ENCODE measurements at regions not wholly inside any gene's neighbourhood (a gene's known extent, or its start where the extent isn't known, plus 50 kb on each side); places are given as distances from the start of the nearest gene placed in this dataset.
"Not testable (repeated sequence)": the region's sequence is repeated elsewhere in the genome, so short reads cannot be mapped to it uniquely, and the experiment has no call there.

GRCh38 chr2:38483776-38484501 lies 106.9 kb upstream of the ATL2 start:
- no peak for DNase-seq

GRCh38 chr2:38482710-38483109 lies 105.6 kb upstream of the ATL2 start:
- not testable (repeated sequence) for DNase-seq

- DNase-seq, result no peak
Measured at GRCh38 chr2:38480617-38481016, 103.5 kb upstream of the ATL2 start.

DNA sequence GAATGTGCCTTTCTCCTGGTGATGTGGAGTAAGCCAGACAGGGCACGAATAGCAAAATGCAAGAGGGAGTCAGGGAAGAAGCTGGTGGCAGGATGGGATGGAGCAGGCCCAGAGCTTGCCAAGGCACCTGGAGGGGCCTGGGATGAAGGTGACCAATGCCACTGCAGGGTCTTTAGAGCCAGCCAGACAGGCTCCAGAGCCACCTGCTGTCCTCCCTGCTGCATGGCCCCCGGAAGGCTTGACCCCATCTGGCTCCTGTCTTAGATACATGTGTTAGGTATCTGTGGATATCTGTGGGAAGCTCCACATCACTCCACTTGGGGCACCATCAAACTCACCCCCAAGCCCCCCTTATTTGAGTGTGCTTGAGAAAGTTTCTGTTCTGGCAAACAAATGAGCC lies 99.9 kb upstream of the ATL2 start:
- DNase-seq, result no peak

DNA sequence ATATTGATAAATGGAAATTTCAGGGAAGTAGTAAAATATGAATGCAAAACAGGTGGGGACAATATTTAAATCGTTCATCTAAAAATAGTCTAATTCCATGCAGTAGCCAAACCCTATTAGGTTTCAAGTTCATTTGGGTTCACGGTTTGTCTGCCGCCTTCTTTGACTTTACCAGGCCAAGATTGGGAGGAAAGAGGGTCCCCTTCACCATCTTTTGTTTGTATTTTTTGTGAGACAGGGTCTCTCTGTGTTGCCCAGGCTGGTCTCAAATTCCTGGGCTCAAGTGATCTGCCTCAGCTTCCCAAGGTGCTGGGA lies 98.5 kb upstream of the ATL2 start:
- DNase-seq, result no peak

DNA sequence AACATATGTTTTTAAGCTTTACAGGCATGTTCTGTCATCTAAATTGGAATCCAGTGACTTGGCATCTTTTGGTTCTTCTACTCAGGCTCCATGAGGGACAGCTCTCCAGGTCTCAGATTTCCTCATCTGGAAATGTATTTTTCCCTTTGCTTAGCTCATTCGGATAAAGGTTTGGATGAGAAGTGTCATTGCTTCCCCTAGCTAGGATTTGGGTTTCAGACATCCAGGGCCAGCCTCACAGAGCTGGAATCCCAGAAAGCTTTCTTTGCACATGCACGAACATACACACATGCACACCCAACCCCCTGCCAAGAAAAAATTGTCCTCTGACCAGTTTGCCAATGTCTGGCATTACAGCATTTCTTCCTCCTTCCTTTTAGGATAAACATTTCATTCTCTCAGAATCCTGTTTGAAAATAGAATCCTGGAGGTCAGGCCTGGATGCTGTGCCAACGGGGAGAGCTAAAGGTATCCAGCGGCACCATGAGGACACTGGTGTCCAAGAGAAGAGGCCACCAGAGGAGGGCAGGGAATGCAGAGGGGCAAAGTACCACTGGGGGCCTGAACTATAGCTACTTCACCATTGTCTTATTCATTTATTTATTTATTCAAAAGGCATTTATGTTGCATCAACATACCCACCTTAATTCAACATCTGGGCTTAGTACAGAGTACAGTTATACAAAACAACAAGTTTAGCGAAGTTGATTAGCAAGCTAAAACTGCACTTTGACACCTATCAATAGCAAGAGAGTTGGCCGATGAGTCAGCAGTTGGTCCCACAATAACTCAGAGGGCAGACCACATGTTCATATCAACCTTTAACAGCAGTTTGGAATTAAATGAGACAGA lies 97.9 kb upstream of the ATL2 start:
- DNase-seq, result no peak

- no peak for DNase-seq
Measured at GRCh38 chr2:38474021-38474456, 97.0 kb upstream of the ATL2 start.

DNA sequence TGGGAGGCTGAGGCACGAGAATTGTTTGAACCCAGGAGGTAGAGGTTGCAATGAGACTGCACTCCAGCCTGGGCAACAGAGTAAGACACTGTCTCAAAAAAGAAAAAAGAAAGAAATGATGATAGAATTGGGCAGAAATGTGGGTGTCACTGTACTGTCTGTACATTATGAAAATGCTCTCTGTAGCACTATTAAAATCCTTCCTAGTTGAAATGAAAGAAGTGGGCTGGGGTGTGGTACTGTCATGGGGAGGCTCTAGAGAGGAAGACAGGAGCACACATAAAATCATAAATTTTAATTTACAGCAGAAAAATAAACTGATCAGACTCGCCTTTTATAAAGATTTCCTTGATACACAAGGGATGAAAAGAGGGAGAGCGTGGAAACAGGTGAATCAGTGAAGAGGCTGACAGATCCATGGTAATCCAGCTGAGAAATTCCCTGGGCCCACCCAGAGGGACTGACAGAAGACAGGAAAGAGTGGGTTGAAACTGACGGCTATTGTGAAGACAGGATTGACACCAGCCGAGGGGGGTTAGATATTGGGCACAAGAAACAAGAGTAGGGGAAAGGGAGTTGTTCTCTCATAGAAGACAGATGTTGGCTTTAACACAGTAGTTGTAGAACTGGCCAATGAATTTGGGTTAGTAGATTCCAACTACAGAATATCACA lies 96.4 kb upstream of the ATL2 start:
- no peak for DNase-seq

DNA sequence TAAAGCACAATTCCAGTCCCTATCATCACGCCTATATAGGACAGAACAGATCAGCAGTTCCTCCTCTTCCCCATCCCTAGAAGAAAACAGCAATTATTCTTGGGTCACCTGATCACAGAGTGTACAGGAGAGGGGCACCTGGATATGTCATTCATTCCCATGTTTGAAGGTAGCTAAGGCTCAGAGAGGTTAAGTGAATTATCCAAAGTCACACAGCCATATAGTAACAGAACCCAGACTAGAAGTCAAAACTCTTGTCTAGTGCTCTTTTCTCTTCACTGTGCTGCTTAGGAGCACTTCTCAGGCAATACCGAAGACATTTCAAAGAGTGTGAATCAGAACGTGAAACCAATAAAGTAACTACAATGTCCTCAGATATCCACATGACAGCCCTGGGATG lies 93.0 kb upstream of the ATL2 start:
- no peak for DNase-seq

DNA sequence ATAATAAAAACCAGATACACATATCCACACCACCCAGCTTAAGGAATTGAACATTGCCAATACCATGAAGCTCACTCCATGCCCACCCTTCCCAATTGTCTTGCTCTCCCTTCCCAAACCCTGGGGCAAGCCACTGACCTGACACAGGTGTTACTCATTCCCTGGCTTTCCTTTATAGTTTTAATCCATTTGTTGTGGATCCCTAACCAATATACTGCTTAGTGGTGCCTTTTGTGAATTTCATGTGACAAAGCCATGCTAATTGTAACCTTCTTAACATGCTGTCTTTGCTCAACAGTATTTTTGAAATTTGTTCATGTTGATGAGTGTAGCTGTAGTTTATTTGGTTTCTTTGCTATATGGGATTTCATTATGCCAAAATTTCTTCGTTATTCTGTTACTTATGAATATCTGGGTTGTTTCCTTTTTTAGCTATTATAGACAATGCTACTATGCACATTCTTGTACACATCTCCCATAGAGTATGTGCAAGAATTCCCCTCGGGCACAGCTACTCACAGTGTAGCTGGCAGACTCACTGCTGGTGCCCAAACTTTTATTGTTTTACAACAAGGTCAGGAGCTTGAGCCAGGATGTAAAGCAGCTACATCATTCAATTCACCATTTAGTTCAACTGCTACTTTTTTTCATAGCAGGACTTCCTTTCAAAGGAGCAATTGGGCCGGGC lies 90.8 kb upstream of the ATL2 start:
- DNase-seq, result no peak

DNA sequence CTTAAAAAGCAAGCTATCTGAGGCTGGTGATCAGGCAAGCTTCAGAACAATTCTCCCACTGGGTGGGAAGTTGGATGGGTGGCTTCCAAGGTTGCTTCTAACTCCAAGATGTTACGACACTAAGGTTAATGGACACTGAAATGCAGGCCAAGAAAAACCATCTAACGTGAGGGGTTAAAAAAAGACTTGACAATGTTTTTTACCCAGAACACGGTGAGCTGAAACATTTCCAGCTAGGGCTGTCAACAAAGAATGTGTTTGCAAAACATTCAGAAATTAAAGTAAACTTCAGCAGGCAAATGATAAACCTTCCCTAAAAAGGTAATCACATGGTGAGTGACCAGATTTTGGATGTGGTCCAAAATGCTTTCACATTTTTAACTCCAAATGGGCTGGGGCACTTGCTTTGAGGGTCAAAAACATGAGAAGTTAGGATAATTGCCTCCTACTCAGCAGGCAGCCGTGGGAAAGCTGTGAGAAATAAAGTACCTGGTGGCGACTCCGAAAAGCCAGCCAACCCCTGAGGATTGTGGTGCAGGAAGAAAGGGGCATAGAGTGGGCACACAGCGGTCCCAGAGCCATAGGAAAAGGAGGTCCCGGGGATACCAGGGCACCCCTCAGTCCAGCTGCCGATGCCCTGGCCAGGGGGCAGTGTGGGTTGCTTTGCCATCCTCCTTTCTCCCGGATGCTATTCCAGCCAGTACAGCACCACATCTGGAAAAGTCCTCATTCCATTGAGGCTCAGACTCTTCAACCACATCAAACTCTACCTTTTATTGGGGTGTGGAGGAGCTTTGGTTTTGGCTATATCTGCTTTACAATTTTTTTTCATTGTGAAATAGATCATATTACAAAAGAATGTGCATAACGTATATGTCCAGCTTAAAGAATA lies 90.0 kb upstream of the ATL2 start:
- no peak for DNase-seq

GRCh38 chr2:38466409-38466808 lies 89.3 kb upstream of the ATL2 start:
- no peak for DNase-seq

DNA sequence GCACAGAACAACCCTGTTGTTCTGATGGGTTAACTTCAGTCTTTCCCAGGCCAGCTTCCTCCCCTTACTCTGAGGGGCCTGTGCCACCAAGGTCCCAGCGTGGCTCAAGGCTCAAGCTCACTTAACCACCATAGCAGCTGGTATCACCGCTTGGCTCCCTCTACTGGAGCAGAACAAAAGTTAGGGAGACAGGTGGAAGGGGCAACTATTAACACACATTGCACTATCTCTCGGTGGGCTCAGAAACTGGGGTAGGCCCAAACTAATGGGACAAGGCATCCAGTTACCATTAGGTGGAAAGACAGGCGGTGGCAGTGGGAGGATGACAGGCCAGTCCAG lies 88.7 kb upstream of the ATL2 start:
- no peak for DNase-seq

DNA sequence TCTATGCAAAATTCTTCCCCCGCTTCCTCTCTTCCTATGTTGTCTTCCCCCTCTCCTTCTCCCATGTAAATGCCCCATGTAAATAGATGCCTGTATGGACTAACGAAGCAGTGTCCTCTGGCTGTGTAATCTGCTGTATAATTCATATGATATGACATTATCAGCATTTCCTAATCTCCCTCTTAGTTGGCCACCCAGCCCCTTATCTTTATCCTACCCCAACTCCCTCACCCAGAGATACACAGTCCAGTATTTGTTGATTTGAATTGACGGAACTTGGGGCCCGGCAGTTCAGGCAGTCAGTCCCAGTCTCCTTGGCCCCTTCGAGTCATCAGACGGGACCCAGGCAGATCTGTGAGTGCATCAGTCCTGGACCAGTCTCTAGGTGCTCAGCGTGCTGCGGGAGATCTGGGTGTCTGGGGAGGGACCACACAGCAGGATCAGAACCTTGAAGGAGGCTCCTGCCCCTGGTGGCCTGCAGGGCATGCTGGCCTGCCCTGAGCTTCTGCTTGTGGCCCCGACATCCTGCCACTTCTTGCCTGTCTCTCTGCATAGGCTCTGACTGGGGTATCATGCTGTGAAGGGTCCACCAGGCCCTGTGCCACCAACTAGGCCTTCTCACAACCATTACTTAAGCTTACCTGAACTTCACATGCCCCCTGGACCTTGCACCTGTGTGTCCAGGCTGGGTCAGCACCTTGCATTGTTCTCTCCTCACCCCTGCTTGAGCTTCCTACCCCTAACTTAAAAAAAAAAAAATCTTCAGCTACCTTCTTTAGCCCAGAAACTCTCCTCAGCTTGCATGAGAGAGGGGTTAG lies 88.1 kb upstream of the ATL2 start:
- no peak for DNase-seq

DNA sequence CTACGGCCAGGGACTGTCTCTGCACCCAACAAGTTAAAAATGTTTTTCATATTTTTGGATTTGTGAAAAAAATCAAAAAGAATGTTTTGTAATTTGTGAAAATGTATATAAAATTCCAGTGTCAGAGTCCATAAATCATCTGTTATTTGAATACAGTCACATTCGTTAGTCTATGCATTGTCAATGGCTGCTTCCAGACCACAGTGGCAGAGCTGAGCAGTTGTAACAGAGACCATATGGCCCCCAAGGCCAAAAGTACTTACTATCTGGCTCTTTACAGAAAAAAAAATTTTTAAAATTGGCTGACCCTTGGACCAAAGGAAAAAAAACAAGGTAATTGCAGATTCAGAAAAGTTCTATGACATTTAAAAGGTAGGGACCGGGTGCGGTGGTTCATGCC lies 86.7 kb upstream of the ATL2 start:
- DNase-seq, result no peak

- no peak for DNase-seq
Measured at GRCh38 chr2:38462121-38462661, 85.1 kb upstream of the ATL2 start.

- DNase-seq, result no peak
Measured at GRCh38 chr2:38461470-38461869, 84.4 kb upstream of the ATL2 start.

DNA sequence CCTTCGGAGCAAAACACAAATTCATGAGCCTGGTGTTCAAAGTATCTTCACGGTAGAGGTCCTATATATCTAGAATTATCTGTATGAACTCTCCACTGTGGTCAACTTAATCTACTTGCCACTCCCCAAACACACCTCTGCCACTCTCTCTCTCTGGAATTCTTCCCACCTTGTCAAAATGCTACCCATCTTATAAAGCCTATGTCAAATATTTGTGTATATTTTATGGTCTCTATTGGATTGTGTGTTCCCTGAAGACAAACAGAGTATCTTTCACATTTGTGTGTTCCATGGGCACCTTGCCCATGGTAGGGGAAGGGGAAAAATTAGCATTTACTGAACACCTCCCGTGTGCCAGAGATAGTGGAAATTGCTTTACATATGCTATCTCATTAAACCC lies 83.2 kb upstream of the ATL2 start:
- no peak for DNase-seq

GRCh38 chr2:38454081-38454480 lies 77.0 kb upstream of the ATL2 start:
- DNase-seq, result no peak

GRCh38 chr2:38451778-38452177 lies 74.7 kb upstream of the ATL2 start:
- not testable (repeated sequence) for DNase-seq

GRCh38 chr2:38450509-38450908 lies 73.4 kb upstream of the ATL2 start:
- DNase-seq, result no peak
